PC-9 (cell line): ENCODE measurements at regions not wholly inside any gene's neighbourhood (a gene's known extent, or its start where the extent isn't known, plus 50 kb on each side); places are given as distances from the start of the nearest gene placed in this dataset.

Source experiments
- BruUV-seq: library from RNA; stranded (reverse); fragments of 400-500 nt; replicated peaks from 2 replicates; lab custom pipeline; 2021; lab: Mats Ljungman, UMichigan
- CTCF ChIA-PET: fragments of 300-600 bp; sonication (Branson Sonifier 250); formaldehyde crosslinking; loops from one replicate; lab custom pipeline; 2022; ENCODE audit warnings: antibody characterized with exemption; lab: Charles Lee
- POLR2A ChIA-PET: fragments of 300-600 bp; sonication (Branson Sonifier 250); formaldehyde crosslinking; loops from one replicate; lab custom pipeline; 2022; ENCODE audit warnings: antibody characterized with exemption; ENCODE audit not compliant: unreplicated experiment; lab: Charles Lee
- DNase-seq, 2 experiments: peaks; one replicate each; pipeline versions ENCODE4 v3.0.0 to v3.0.0-alpha.2; 2015 to 2022; ENCODE audit warnings: mixed read lengths in 1 of 2
- H2AFZ ChIP-seq: fragments of 200-600 bp; sonication (generic); 2 replicates; pipeline ENCODE4 v1.8.1; 2017; ENCODE audit warnings: antibody characterized with exemption
- H3F3A ChIP-seq: fragments of 200-600 bp; sonication (generic); 2 replicates; pipeline ENCODE4 v1.8.1; 2017; ENCODE audit warnings: antibody characterized with exemption, mild to moderate bottlenecking, low read depth; ENCODE audit not compliant: insufficient read depth
- H3K27ac ChIP-seq: fragments of 200-600 bp; sonication (generic); 2 replicates; pipeline ENCODE4 v1.6.1; 2016; ENCODE audit warnings: mixed run types
- H3K27me3 ChIP-seq: fragments of 200-600 bp; sonication (generic); 2 replicates; pipeline ENCODE4 v1.6.1; 2016; ENCODE audit warnings: low read depth, mixed run types; ENCODE audit not compliant: insufficient read depth
- H3K36me3 ChIP-seq: fragments of 200-600 bp; sonication (generic); 2 replicates; pipeline ENCODE4 v1.6.1; 2016; ENCODE audit warnings: low read depth, mixed run types
- H3K4me1 ChIP-seq: fragments of 200-600 bp; sonication (generic); replicated peaks from 2 replicates; pipeline ENCODE4 v1.6.1; 2016; ENCODE audit warnings: mixed run types; ENCODE audit not compliant: insufficient read depth
- H3K4me2 ChIP-seq: fragments of 200-600 bp; sonication (generic); 2 replicates; pipeline ENCODE4 v1.6.1; 2017; ENCODE audit warnings: mixed run types
- H3K4me3 ChIP-seq: fragments of 200-600 bp; sonication (generic); 2 replicates; pipeline ENCODE4 v1.6.1; 2016; ENCODE audit warnings: mixed run types
- H3K79me2 ChIP-seq: fragments of 200-600 bp; sonication (generic); 2 replicates; pipeline ENCODE4 v1.6.1; 2017; ENCODE audit warnings: low read depth, mixed run types
- H3K9me2 ChIP-seq: fragments of 200-600 bp; sonication (generic); 2 replicates; pipeline ENCODE4 v1.8.1; 2017; ENCODE audit warnings: mild to moderate bottlenecking; ENCODE audit not compliant: insufficient read depth
- H3K9me3 ChIP-seq: fragments of 200-600 bp; sonication (generic); 2 replicates; pipeline ENCODE4 v1.8.1; 2016; ENCODE audit warnings: low read depth; ENCODE audit not compliant: insufficient read depth
- H4K20me1 ChIP-seq: fragments of 200-600 bp; sonication (generic); 2 replicates; pipeline ENCODE4 v1.8.1; 2017; ENCODE audit not compliant: insufficient read depth
- CTCF ChIP-seq: fragments of 200-600 bp; sonication (generic); conservative IDR thresholded peaks from 2 replicates; pipeline ENCODE4 v1.6.1; 2017; ENCODE audit warnings: mixed run types, antibody characterized with exemption, mild to moderate bottlenecking, moderate library complexity
- EZH2 ChIP-seq: fragments of 200-600 bp; sonication (generic); IDR thresholded peaks from 2 replicates; pipeline ENCODE4 v1.8.0; 2017; ENCODE audit warnings: antibody characterized with exemption, low read depth
- intact Hi-C: fragments of 100-400 bp; cut with micrococcal nuclease; formaldehyde crosslinking; loops from one replicate; pipeline ENCODE4 v1.10.0; 2022; ENCODE audit not compliant: unreplicated experiment

GRCh38 chr5:20498926-20499325 lies 510.9 kb upstream of the CDH18 start:
- Histone ChIP-seq H3K36me3 (no peaks in the 10 kb centered on the region), H3K27ac (no peak overlapping the region), H3K27me3 (no peaks in the 10 kb centered on the region), H3K4me3 (no peak overlapping the region), H3K4me2 (no peak overlapping the region), H3K9me2 (no peaks in the 10 kb centered on the region; the same call in 1 of the 2 replicates), H3K4me1 (no peaks in the 10 kb centered on the region), H3K9me3 (no peaks in the 10 kb centered on the region), H4K20me1 (no peaks in the 10 kb centered on the region), H2AFZ (no peak overlapping the region), H3K79me2 (no peaks in the 10 kb centered on the region), H3F3A (no peaks in the 10 kb centered on the region)
- ChIA-PET CTCF (no interaction called here), POLR2A (no interaction called here)
- DNase-seq = no peak
- TF ChIP-seq CTCF (no peak), EZH2 (no peak)
- BruUV-seq = no TSS peak
- intact Hi-C loops = no loop called here

DNA sequence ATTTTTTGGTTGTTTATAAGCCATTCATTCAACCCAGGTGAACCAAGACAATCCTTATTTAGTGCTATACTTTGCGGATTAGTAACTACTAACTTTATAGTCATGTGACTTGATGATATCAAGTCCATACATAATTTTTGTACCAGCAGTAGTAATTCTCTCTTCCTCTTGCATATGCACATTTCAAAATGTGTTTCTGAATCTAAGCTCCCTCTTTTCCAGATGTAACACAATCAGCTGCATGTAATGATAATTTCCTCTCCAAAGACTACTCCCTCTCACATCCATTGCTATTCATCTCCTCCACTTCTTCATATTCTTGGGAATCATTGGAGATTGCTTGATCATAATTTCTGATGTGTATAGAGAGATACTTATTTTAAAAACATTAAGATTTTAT lies 510.1 kb upstream of the CDH18 start:
- intact Hi-C loops = no loop called here
- CTCF ChIA-PET = no interaction called here
- no TSS peak for BruUV-seq
- Histone ChIP-seq H3K4me2 (no peak overlapping the region), H3K79me2 (no peaks in the 10 kb centered on the region), H3K36me3 (no peaks in the 10 kb centered on the region), H3K27me3 (no peaks in the 10 kb centered on the region), H2AFZ (no peak overlapping the region), H3K4me1 (no peaks in the 10 kb centered on the region), H3K27ac (no peak overlapping the region), H3K9me2 (no peaks in the 10 kb centered on the region; the same call in 1 of the 2 replicates), H4K20me1 (no peaks in the 10 kb centered on the region), H3K9me3 (no peaks in the 10 kb centered on the region), H3F3A (no peaks in the 10 kb centered on the region), H3K4me3 (no peak overlapping the region)
- DNase-seq = no peak
- POLR2A ChIA-PET = no interaction called here
- TF ChIP-seq EZH2 = no peak
- TF ChIP-seq CTCF = no peak

- no peaks in the 10 kb centered on the region for H3K9me3 ChIP-seq
- no peak overlapping the region for H3K4me2 ChIP-seq
- H3K27me3 ChIP-seq = no peaks in the 10 kb centered on the region
- TF ChIP-seq EZH2 = no peak
- TF ChIP-seq CTCF = no peak
- intact Hi-C loops = no loop called here
- no peak for DNase-seq
- no peaks in the 10 kb centered on the region for H3K4me1 ChIP-seq
- no peaks in the 10 kb centered on the region for H3K79me2 ChIP-seq
- ChIA-PET CTCF (no interaction called here), POLR2A (no interaction called here)
- H4K20me1 ChIP-seq = no peaks in the 10 kb centered on the region
- no peak overlapping the region for H2AFZ ChIP-seq
- no peak overlapping the region for H3K27ac ChIP-seq
- no peaks in the 10 kb centered on the region for H3F3A ChIP-seq
- BruUV-seq = no TSS peak
- H3K9me2 ChIP-seq = no peaks in the 10 kb centered on the region; the same call in 1 of the 2 replicates
- H3K4me3 ChIP-seq = no peak overlapping the region
- H3K36me3 ChIP-seq = no peaks in the 10 kb centered on the region
Observed at GRCh38 chr5:20497356-20497755, 509.4 kb upstream of the CDH18 start.
